Effector memory CD8-positive, alpha-beta T cell (primary cell): ENCODE measurements at regions not wholly inside any gene's neighbourhood (a gene's known extent, or its start where the extent isn't known, plus 50 kb on each side); places are given as distances from the start of the nearest gene placed in this dataset.

ENCODE experiments used
- ATAC-seq: fragments of 150-1000 bp; cut with Tn5 transposase; replicated peaks from 2 replicates; pipeline ENCODE4 v1.10.0; 2021; ENCODE audit warnings: mild to moderate bottlenecking, moderate library complexity
- DNase-seq, 3 experiments: peaks; one replicate each; pipeline ENCODE4 v3.0.0; 2021
- H3K27ac Mint-ChIP-seq, 2 donors: one replicate each; pipeline ENCODE4 v1.8.0; 2022; ENCODE audit warnings: mild to moderate bottlenecking in 2 of 2, mixed read lengths in 2 of 2, moderate library complexity in 2 of 2
- H3K27me3 Mint-ChIP-seq, 2 donors: one replicate each; pipeline ENCODE4 v1.8.0; 2022; ENCODE audit warnings: mixed read lengths in 2 of 2
- H3K36me3 Mint-ChIP-seq: one replicate; pipeline ENCODE4 v1.8.0; 2022; ENCODE audit warnings: mild to moderate bottlenecking, moderate library complexity, mixed read lengths; ENCODE audit not compliant: insufficient read depth
- H3K4me1 Mint-ChIP-seq, 2 donors: one replicate each; pipeline ENCODE4 v1.8.0; 2022; ENCODE audit warnings: low read depth in 2 of 2, mixed read lengths in 2 of 2
- H3K4me3 Mint-ChIP-seq, 2 donors: one replicate each; pipeline ENCODE4 v1.8.0; 2022; ENCODE audit warnings: mild to moderate bottlenecking in 2 of 2, mixed read lengths in 2 of 2, moderate library complexity in 2 of 2
- H3K9me3 Mint-ChIP-seq, 2 donors: one replicate each; pipeline ENCODE4 v1.8.0; 2022; ENCODE audit warnings: mixed read lengths in 2 of 2

- no peak for ATAC-seq
- Mint-ChIP-seq H3K36me3 (peaks cover 3% of the 10 kb centered on the region), H3K27ac (no peak overlapping the region)
These were observed 61.9 kb downstream of the EXOSC2 start for GRCh38 chr9:130755377-130756007.

GRCh38 chr9:130756037-130756436 lies 62.5 kb downstream of the EXOSC2 start:
- peaks cover 9 to 23% of the 10 kb centered on the region in 2 donors for H3K4me1 Mint-ChIP-seq
- H3K9me3 Mint-ChIP-seq: no peaks in the 10 kb centered on the region
- peaks cover 3% of the 10 kb centered on the region for H3K36me3 Mint-ChIP-seq
- DNase-seq (no peak), ATAC-seq (no peak)
- no peaks in the 10 kb centered on the region for H3K27me3 Mint-ChIP-seq
- H3K27ac Mint-ChIP-seq: no peak overlapping the region
- no peak overlapping the region for H3K4me3 Mint-ChIP-seq

More at GRCh38 chr9:130755377-130756007, 61.9 kb downstream of the EXOSC2 start:
- peaks cover 9 to 22% of the 10 kb centered on the region in 2 donors for H3K4me1 Mint-ChIP-seq
- H3K4me3 Mint-ChIP-seq: no peak overlapping the region
- no peaks in the 10 kb centered on the region for H3K27me3 Mint-ChIP-seq
- no peaks in the 10 kb centered on the region for H3K9me3 Mint-ChIP-seq
- no peak for DNase-seq

GRCh38 chr9:130756455-130757152 lies 63.0 kb downstream of the EXOSC2 start:
- DNase-seq (no peak), ATAC-seq (no peak)
- Mint-ChIP-seq H3K9me3 (no peaks in the 10 kb centered on the region), H3K36me3 (peaks cover 3% of the 10 kb centered on the region), H3K27me3 (no peaks in the 10 kb centered on the region), H3K27ac (no peak overlapping the region), H3K4me3 (no peak overlapping the region), H3K4me1 (peaks cover 9 to 27% of the 10 kb centered on the region in 2 donors)

GRCh38 chr9:130759738-130760137 lies 66.2 kb downstream of the EXOSC2 start:
- ATAC-seq: no peak
- no peaks in the 10 kb centered on the region for H3K27me3 Mint-ChIP-seq
- no peak overlapping the region for H3K4me3 Mint-ChIP-seq
- DNase-seq: no peak
- no peaks in the 10 kb centered on the region for H3K9me3 Mint-ChIP-seq
- peaks cover 3% of the 10 kb centered on the region for H3K36me3 Mint-ChIP-seq
- no peak overlapping the region for H3K27ac Mint-ChIP-seq
- H3K4me1 Mint-ChIP-seq: peaks cover 17 to 40% of the 10 kb centered on the region in 2 donors

- ATAC-seq: no peak
- Mint-ChIP-seq H3K4me1 (peaks cover 29 to 47% of the 10 kb centered on the region in 2 donors), H3K36me3 (peaks cover 3% of the 10 kb centered on the region), H3K9me3 (no peaks in the 10 kb centered on the region), H3K4me3 (no peak overlapping the region), H3K27me3 (no peaks in the 10 kb centered on the region), H3K27ac (peak overlapping the region in 1 of 2 donors; percentile 74)
- DNase-seq: no peak
These were observed 70.0 kb downstream of the EXOSC2 start for GRCh38 chr9:130763331-130764171.

GRCh38 chr9:130765137-130766020 lies 69.7 kb upstream of the ABL1 start:
- Mint-ChIP-seq H3K4me3 (no peak overlapping the region), H3K27me3 (no peaks in the 10 kb centered on the region), H3K4me1 (peaks cover 37 to 54% of the 10 kb centered on the region in 2 donors), H3K27ac (peak overlapping the region in 1 of 2 donors; percentile 81), H3K9me3 (no peaks in the 10 kb centered on the region), H3K36me3 (peaks cover 3% of the 10 kb centered on the region)
- DNase-seq (no peak), ATAC-seq (no peak)

GRCh38 chr9:130766021-130766926 lies 68.8 kb upstream of the ABL1 start:
- H3K4me3 Mint-ChIP-seq: no peak overlapping the region
- ATAC-seq (no peak), DNase-seq (no peak)
- H3K27me3 Mint-ChIP-seq: no peaks in the 10 kb centered on the region
- peak overlapping the region; percentile 75 to 88 for H3K27ac Mint-ChIP-seq
- H3K9me3 Mint-ChIP-seq: no peaks in the 10 kb centered on the region
- H3K36me3 Mint-ChIP-seq: no peaks in the 10 kb centered on the region
- H3K4me1 Mint-ChIP-seq: peaks cover 37 to 55% of the 10 kb centered on the region in 2 donors

- Mint-ChIP-seq H3K9me3 (no peaks in the 10 kb centered on the region), H3K4me3 (no peak overlapping the region), H3K27ac (peak overlapping the region; percentile 75 to 88), H3K36me3 (no peaks in the 10 kb centered on the region), H3K27me3 (no peaks in the 10 kb centered on the region), H3K4me1 (peaks cover 37 to 53% of the 10 kb centered on the region in 2 donors)
- ATAC-seq (no peak), DNase-seq (no peak)
These were observed 68.1 kb upstream of the ABL1 start for GRCh38 chr9:130766927-130767307.

- no peak for ATAC-seq
- no peak for DNase-seq
- H3K27ac Mint-ChIP-seq: no peak overlapping the region
- no peak overlapping the region for H3K4me3 Mint-ChIP-seq
- H3K9me3 Mint-ChIP-seq: no peaks in the 10 kb centered on the region
- H3K36me3 Mint-ChIP-seq: no peaks in the 10 kb centered on the region
- H3K27me3 Mint-ChIP-seq: no peaks in the 10 kb centered on the region
- H3K4me1 Mint-ChIP-seq: peaks cover 40 to 52% of the 10 kb centered on the region in 2 donors
These were observed 66.8 kb upstream of the ABL1 start for GRCh38 chr9:130768265-130768664.

GRCh38 chr9:130768891-130769403 lies 66.1 kb upstream of the ABL1 start:
- no peak for ATAC-seq
- DNase-seq: no peak
- Mint-ChIP-seq H3K4me1 (peaks cover 34 to 46% of the 10 kb centered on the region in 2 donors), H3K27me3 (no peaks in the 10 kb centered on the region), H3K9me3 (no peaks in the 10 kb centered on the region), H3K36me3 (no peaks in the 10 kb centered on the region), H3K27ac (no peak overlapping the region), H3K4me3 (no peak overlapping the region)

- Mint-ChIP-seq H3K4me3 (no peak overlapping the region), H3K27me3 (no peaks in the 10 kb centered on the region), H3K36me3 (no peaks in the 10 kb centered on the region), H3K27ac (peak overlapping the region in 1 of 2 donors; percentile 76), H3K4me1 (peaks cover 30 to 48% of the 10 kb centered on the region in 2 donors), H3K9me3 (no peaks in the 10 kb centered on the region)
- ATAC-seq: no peak
- DNase-seq: no peak
These were observed 65.0 kb upstream of the ABL1 start for GRCh38 chr9:130770093-130770492.
